HG03095 (cell line): ENCODE measurements at regions not wholly inside any gene's neighbourhood (a gene's known extent, or its start where the extent isn't known, plus 50 kb on each side); places are given as distances from the start of the nearest gene placed in this dataset.
"Not testable (repeated sequence)": the region's sequence is repeated elsewhere in the genome, so short reads cannot be mapped to it uniquely, and the experiment has no call there.

Source experiments
- ATAC-seq: cut with Tn5 transposase; IDR thresholded peaks from one replicate; pipeline ENCODE4 v1.9.1; 2021; ENCODE audit warnings: moderate library complexity; ENCODE audit not compliant: unreplicated experiment

DNA sequence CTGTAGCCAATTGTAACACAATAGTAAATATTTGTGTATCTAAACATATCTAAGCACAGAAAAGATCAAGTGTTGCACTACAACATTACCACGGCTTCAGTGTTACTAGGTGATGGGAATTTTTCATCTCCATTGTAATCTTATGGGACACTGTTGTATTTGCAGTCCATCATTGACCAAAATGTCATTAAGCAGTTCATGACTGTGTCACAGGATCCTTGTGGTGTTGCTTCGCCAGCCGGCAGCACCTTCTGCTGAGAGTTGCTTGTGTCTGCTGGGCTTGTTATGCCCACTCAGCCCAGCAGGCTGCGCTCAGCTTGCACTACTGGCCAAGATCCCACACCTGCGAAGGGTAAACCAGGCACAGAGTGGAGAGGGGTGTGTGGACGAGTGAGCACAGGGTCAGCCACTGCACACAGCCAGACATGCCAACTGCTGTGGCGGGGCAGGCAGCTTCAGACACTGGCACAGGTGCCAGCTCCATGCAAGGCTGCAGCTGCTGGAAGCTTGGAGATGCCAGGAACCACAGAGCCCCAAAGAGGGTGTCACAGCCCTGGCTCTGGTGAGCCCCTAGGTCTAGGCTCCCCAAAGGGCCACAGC is 273.7 kb downstream of the CETN3 start:
- no peak for ATAC-seq

DNA sequence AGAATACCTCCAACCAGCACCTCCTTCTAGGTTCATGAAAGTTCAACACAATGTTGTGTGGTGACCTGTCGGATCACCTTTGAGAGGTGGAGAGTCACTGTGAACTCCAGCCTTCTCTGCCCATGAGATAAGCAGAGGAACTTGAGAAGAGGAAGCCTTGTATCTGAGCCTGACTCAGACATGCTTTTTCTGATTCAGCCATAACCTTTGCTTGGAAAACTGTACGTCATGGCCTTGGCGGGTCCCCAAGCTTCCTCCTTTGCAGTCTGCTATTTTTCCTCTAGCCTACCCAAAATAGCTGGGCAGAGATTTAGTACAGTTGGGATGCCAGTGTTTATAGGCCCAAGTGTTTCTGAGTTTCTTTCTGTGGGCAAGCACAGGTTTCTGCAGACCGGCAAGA is 274.7 kb downstream of the CETN3 start:
- no peak for ATAC-seq

DNA sequence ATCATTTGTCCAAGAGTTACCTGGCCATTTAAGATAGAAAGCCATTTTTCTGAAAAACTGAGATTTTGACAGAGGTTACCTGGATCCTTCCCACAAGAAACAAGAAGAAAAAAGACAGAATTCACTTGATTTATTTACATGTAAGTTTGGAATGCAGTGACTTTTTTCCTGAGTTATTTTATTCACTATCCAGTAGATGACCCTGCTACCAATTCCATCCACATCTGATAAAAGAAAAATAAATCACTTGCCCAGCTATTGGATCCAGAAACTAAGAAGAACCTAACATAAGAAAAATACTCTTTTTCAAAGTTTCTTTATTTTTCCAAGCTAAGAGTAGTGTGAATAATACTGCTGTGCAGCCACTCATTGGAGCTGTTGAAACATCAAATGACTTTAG is 275.2 kb downstream of the CETN3 start:
- ATAC-seq = no peak

DNA sequence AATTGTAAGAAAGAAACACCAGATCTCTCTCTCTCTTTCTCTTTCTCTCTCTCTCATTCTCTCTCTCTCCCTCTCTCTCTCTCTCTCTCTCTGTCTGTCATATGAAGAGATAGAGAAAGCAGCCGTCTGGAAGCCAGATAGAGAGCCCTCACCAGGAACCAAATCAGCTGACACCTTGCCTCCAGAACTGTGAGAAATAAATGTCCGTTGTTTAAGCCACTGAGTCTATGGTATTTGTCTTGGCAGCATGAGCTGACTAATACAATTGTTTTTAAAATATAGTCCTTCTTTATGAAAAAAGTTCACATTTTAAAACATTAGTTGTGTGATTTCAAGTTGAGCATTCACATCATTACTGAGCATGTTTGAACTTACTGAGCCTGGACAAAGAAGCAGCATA is 275.6 kb downstream of the CETN3 start:
- no peak for ATAC-seq

DNA sequence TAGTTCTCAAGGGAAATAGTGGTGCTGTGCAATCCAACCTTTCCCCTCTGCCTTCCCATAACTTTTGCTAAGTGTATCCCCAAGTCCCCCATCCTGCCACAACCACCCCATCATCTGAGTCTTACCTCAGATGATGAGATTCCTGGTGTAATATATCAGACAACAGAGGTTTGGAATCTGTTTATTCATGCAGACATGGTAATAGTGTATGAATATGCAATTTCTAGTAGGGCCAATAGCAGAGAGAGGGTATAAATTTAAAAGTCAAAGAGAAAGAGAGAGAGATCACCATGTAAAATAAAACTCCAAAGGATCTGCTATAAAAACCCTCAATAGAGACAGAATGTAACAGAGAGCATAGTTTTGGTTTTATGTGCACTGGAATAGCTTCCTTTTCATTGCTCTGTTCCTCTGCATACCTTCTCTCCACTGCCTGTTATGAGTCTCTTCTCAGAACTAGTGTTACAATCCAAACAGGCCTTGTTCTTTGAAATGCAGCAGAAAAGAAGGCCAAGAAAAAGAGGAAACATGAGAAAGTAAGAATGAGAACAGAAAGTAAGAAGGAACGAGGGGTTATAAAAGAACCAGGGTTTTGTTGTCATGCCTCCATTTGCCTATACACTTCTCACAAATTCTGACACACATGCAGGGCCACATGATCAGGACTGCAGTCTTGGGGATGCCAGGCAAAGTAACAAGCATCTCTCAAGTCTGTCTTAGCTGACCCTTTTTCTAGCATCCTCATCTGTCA is 278.0 kb downstream of the CETN3 start:
- peak; percentile 89 for ATAC-seq

DNA sequence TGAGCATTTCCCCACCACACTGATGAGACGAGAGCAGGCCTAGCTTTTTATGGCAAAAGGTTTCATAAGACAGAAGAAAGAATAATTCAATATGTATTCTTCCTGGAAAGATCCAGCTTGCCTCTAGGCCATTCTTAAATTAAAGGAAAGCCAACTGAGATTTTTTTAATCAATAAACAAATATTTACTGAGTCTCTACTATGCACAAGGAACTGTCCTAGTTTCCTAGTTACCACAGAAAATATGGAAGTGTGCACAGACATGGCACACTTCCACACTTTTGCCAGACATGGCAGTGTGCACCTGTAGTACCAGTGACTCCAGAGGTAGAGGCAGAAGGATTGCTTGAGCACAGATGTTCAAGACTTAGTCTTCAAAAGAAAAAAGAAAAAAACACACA is 281.0 kb downstream of the CETN3 start:
- ATAC-seq = no peak

DNA sequence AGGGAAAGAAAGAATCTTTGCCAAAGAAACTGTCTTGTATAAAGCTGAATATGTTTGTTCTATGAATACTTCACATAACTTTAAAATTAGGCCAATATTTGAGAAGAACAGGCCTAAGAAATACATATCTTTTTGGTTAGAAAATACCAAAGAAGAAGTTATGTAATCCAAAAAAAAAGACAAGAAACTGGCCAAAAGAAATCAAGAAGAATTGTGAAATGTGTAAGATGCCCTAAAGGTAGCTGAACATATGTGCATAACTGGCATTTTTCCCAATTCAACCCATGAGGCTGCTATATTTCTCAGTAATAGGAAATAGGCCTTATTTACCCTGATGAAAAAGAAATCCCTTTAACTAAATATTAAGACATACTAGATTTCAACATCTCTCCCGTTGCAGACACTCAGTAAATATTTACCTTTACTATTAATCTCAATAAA is 290.0 kb downstream of the CETN3 start:
- no peak for ATAC-seq

DNA sequence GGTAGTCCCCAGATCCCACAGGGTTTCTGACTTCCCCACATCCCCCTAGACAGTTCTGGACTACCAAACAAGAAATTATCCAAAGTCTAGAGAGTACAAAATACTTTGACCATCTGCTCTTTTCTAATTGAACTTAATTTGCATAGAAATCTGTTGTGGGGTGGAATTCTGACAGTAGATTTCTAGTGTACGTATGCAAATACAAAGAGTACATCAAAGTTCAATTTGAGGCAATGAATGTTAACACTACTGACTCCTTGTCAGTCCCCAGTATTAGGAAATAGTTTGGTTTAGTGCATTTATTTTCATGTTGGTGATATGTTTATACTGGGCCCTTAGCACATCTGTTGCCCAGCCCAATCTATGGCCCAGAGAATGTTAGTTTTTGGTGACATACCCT is 292.6 kb downstream of the CETN3 start:
- no peak for ATAC-seq

DNA sequence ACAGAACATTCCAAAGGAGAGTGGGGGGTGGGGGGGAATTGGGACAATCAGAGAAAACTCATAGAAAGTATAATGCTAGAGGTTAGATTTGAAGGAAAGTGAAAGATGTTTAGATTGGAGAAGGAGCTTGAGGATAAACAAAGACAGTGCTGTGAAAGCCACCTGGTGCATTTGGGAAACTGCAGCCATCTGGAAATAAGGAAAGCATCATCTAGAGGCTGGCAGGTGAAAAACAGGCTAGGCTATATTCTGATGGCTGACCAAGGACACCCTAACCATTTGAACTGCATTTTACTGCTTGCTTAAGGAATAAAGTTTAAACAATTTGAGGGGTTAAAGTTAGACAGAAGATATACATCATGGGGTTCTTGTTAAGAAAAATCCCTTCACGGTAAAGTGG is 296.4 kb downstream of the CETN3 start:
- ATAC-seq = no peak

DNA sequence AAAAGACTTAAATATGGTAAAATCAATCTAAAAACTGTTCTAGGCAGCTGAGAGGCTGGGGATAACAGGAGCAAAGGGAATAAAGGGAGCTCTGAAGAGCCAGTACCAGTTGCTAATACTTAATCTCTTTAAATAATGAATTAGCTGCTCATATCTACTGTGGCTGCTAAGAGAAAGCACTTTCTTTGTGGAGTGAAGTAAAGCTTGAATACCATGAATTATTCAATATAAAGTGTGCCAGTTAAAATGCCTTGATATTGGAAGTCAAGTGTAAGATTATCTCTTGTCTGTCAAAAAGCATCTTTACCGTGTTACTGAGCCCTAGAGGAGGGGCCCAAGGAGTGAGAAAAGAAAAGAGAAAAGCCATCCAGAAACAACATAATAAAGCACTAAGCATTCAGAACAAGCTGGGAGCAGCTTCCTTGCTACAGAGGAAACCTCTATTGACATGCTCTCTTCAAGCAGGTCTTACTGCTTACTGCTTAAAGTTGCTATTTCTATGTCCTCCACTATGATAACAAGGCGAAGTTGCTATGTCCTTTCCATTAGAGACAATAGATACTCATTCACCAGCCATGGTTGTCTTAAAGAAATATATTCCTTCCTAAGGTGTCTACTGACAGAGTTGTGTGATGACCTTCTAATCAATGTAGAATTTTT is 297.4 kb downstream of the CETN3 start:
- ATAC-seq = no peak

DNA sequence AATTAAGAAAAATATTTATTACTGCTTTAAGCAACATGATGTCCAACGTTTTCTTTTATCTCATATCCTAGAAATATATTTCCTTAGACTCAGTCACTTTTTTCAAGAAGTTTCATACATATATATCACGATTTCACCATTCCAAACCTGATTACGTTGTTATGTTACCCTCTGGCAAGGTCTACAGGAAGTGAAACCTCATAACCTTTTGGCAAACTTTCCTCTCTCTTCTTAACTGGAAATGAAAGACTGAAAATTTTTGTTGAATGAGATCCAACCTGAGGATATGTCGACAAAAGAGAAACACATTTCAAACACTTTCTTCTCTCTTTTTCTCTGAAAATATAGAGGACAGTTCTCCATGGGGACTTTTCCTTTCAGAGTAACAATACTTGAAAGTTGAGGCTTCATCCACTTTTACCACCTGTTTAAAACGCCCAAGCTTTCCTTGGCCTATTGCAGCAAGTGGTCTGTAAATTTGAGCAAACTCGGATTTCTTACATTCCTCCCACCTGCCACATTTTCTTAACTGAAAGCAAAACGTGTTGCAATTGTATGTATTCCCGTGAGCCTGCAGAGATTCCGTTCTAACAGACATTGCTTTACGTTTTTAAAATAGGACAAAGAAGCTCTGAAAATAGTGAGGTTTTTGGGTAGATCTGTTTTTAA is 298.1 kb downstream of the CETN3 start:
- no peak for ATAC-seq

DNA sequence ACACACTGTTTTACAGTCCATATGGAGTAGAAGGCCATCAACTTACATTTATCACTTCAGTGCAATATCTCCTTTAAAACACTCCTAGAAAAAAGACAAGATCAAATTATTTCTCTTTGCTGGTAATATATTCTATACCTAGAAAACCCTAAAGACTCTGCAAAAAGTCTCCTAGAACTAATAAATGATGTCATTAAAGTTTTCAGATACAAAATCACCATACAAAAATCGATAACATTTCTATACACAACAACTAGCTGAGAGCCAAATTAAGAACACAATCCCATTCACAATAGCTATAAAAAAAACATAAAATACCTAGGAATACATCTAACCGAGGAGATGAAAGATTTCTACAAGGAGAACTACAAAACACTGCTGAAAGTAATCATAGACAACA is 300.3 kb downstream of the CETN3 start:
- ATAC-seq = no peak

DNA sequence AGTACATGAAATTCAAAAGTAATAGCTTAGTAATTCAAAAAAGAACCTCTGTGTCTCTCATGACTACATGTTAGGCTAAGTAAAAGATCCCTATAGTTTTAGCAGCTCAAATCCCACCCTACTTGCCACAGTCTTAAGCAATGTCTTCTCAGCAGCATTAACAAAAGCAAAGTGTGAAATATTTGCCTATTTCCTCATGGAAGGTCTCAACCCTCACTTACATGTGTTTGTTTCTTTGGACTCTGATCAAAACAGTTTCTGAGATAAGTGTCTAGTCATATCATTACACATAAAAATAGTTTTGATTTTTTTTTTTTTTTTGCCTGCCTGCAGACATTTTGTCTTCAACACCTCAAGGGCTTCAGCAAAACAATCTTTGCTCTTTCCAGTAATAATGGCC is 310.5 kb downstream of the CETN3 start:
- no peak for ATAC-seq

DNA sequence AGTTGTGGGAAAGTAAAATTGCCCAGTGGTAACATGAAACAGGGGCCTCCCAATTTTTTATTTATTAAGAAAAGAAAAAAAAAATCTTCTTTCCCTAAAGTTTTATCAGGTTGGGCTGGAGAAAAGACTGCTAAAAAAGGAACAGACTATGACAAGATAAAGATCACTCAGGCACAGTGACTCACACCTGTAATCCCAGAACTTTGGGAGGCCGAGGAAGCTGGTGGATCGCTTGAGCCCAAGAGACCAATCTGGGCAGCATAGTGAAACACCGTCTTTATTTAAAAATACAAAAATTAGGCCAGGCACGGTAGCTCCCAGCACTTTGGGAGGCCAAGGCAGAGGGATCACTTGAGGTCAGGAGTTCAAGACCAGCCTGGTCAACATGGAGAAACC is 312.5 kb downstream of the CETN3 start:
- no peak for ATAC-seq

DNA sequence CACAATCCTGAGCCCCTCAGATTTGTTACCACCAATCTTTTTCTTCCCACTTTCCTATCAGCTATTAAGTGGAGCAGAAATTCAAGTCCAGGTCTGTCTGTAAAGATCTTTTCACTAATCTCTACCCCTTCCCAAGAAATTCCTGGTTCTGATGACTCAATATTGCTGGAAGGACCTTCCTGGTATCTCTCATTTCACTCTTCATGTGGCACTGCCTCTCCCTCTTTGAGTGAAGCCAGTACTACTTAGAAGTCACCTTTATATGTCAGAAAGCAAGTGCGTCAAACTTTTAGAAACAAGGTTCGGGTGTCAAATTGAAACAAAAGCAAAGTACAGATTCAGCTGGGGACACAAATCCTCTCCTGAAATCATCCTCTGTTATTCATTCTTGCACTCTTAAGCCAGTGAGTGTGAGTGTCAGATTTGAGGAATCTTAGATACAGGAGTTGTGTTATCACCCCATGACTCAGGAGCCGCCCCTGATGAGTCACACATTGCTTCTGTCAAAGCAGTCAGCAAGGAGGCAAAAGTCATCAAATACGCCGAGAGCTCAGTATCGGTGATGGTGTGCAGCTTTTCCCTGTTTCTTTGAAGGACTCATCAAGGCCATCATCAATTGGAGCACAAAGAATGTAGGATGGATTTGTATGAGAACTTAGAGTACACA is 313.0 kb downstream of the CETN3 start:
- ATAC-seq = no peak

DNA sequence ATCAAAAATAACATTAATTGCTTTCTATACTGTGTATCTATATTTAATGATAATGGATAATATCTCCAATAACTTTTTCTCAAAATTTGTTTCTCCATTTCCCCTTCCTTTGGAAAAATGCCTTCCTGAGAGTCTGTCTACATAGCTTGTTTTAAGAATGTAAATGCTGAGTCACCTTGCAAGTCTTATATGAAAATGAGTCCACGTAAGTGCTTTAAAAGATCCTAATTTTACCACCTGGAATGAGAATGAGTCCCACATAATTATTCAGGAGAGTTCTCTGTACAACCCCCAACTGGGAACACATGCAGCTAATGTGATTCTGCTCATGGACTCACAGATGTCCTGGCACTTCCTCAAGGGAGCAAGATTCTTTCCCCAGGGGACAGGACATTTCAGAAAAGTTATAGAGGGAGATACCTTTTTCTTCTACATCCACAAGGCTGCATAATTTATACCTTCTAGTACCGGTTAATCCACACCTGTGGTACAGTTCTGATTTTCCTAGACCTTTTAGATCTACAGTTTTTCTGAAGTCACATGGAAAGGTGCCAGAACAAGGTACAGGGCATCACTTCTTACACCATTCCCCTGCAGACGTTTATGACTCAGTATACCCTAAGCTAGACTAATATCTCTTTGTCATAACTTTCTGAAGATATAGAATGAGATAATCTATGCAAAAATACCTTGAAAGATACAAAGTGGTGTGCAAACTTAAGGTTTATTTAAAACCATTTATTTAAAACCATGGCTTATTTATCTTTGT is 314.1 kb downstream of the CETN3 start:
- ATAC-seq = no peak

DNA sequence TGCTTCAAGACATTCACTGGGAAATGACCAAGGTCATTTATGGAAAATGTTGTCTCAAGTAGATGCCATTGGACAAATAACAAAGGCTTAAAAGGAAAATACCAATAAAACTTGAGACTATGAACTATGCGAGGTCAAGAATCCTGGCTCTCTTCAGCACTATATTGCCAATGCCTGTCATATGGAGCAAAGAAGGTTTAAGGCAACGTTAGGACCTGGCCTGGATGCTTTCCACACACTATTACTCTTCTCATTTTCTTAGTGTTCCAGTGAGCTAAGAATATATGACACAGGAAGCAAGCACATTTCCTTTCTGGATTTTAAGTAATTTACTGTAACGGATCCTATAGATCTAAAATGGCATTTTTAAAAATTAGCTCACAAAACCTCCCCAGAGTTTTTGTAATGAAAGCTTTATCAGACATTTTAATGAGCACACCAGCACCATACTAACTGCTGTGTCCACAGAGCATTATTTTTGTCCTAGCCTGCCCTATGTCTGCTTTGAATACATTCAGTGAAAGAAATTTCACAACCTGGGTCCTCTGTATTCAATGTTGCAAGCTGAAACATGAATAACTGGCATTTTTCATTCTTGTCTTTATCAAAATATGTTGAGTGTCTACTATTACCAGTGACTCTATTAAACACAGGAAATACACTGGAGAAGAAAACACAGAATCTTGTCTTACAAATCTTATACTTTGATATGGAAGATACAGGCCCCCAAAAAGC is 315.6 kb downstream of the CETN3 start:
- ATAC-seq = no peak

DNA sequence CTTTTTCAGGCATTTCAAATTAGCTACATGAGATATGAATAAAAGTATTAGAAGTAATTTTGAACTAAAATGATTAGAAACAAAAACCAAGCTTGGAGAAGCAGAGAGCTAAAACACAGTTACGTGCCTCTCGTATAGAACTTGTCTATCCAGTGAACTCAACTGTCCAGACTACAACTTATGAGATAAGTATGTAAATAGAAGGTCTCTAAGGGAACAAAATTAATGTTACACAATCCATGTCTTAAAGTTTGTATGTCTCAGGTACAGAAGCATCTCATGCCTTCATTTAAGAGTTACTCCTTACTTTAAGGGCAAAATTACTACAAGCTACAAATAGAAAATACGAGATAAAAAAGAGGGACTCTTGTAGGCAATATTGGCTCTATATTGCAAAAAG is 316.8 kb downstream of the CETN3 start:
- no peak for ATAC-seq

DNA sequence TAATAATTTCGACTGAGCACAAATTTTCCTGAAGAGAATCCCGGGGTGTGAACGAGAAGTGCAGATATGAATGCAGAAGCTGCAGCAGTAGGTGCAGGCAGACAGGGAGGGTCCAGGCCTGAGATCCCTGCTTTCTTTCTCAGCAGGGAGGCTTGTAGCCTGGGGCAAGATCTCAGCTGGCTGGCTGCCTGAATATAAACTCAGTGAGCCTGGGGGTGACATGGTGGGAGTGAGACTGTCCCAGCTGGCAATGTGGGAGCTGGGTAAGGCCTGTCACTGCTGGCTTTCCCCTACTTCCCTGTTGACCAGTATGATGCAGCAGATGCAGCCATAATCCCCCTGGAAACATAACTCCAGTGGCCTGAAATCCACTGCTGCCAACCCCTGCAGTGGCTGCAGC is 325.2 kb downstream of the CETN3 start:
- ATAC-seq = no peak

DNA sequence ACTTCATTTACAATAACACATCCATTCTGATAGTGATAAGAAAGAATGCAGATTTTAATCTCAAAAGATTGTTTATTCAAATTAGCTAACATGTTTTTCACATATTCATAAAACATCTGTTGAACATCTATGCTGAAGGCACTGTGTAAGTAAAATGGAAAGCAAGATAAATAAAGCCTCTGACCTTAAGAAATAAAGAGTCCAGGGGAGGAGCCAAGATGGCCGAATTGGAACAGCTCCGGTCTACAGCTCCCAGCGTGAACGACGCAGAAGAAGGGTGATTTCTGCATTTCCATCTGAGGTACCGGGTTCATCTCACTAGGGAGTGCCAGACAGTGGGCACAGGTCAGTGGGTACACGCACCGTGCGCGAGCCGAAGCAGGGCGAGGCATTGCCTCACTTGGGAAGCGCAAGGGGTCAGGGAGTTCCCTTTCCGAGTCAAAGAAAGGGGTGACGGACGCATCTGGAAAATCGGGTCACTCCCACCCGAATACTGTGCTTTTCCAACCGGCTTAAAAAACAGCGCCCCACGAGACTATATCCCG is 336.5 kb downstream of the CETN3 start:
- not testable (repeated sequence) for ATAC-seq
